Liver (tissue), 8 donors: ENCODE measurements at regions not wholly inside any gene's neighbourhood (a gene's known extent, or its start where the extent isn't known, plus 50 kb on each side); places are given as distances from the start of the nearest gene placed in this dataset.

Experiments
- DNase-seq: peaks from one replicate; pipeline ENCODE4 v3.0.0-alpha.2; 2017; ENCODE audit warnings: low spot score
- H3K27ac ChIP-seq, 2 donors: one replicate each; pipeline ENCODE4 v1.7.0; 2013; ENCODE audit warnings: inconsistent platforms in 2 of 2, low read length in 2 of 2, control low read depth in 1 of 2, low read depth in 1 of 2, mild to moderate bottlenecking in 1 of 2
- H3K27me3 ChIP-seq, 4 donors: one replicate each; pipeline versions ENCODE4 v1.6.1 to v1.7.0; 2013; ENCODE audit warnings: low read length in 3 of 4, inconsistent platforms in 1 of 4, mild to moderate bottlenecking in 1 of 4, moderate library complexity in 1 of 4; ENCODE audit not compliant: control insufficient read depth in 4 of 4, insufficient read depth in 4 of 4
- H3K36me3 ChIP-seq, 4 donors: one replicate each; pipeline versions ENCODE4 v1.6.1 to v1.7.0; 2013; ENCODE audit warnings: low read length in 3 of 4, mild to moderate bottlenecking in 3 of 4, low read depth in 1 of 4, moderate library complexity in 1 of 4; ENCODE audit not compliant: control insufficient read depth in 4 of 4, insufficient read depth in 3 of 4
- H3K4me1 ChIP-seq, 4 donors: one replicate each; pipeline versions ENCODE4 v1.6.1 to v1.7.0; 2013; ENCODE audit warnings: low read length in 3 of 4, mild to moderate bottlenecking in 3 of 4, moderate library complexity in 1 of 4; ENCODE audit not compliant: control insufficient read depth in 4 of 4, insufficient read depth in 4 of 4
- H3K4me3 ChIP-seq, 3 donors: one replicate each; pipeline versions ENCODE4 v1.6.1 to v1.7.0; 2013; ENCODE audit warnings: low read length in 3 of 3, control low read depth in 1 of 3, low read depth in 1 of 3, mild to moderate bottlenecking in 1 of 3
- H3K9ac ChIP-seq, 2 donors: one replicate each; pipeline ENCODE4 v1.7.0; 2013; ENCODE audit warnings: low read length in 2 of 2, mild to moderate bottlenecking in 2 of 2, moderate library complexity in 2 of 2, control low read depth in 1 of 2, low read depth in 1 of 2
- H3K9me3 ChIP-seq, 4 donors: one replicate each; pipeline versions ENCODE4 v1.6.1 to v1.7.0; 2013; ENCODE audit warnings: low read length in 3 of 4; ENCODE audit not compliant: control insufficient read depth in 4 of 4
- CTCF ChIP-seq: fragments of 150-350 bp; IDR thresholded peaks from 2 replicates; pipeline ENCODE4 v1.5.1; 2017; ENCODE audit warnings: improper control_type of control experiment, low read depth, low read length; ENCODE audit not compliant: missing input control
- FOXA1 ChIP-seq: IDR thresholded peaks from 2 replicates; pipeline ENCODE4 v1.6.1; 2016; ENCODE audit warnings: antibody characterized with exemption
- FOXA2 ChIP-seq: IDR thresholded peaks from 2 replicates; pipeline ENCODE4 v1.6.1; 2016; ENCODE audit warnings: antibody characterized with exemption
- GABPA ChIP-seq, 2 donors: IDR thresholded peaks in 1 of 2; conservative IDR thresholded peaks in 1 of 2; 2 replicates each; pipeline ENCODE4 v1.6.1; 2016; ENCODE audit warnings: antibody characterized with exemption in 2 of 2, mild to moderate bottlenecking in 1 of 2, moderate library complexity in 1 of 2
- HNF4A ChIP-seq, 2 donors: conservative IDR thresholded peaks; 2 replicates each; pipeline ENCODE4 v1.6.1; 2016; ENCODE audit warnings: antibody characterized with exemption in 2 of 2, mild to moderate bottlenecking in 2 of 2
- HNF4G ChIP-seq: IDR thresholded peaks from 2 replicates; pipeline ENCODE4 v1.6.1; 2016; ENCODE audit warnings: antibody characterized with exemption
- JUND ChIP-seq, 2 donors: IDR thresholded peaks; 2 replicates each; pipeline ENCODE4 v1.6.1; 2016; ENCODE audit warnings: antibody characterized with exemption in 2 of 2
- MAX ChIP-seq: IDR thresholded peaks from 2 replicates; pipeline ENCODE4 v1.6.1; 2016; ENCODE audit warnings: antibody characterized with exemption
- NR2F2 ChIP-seq: IDR thresholded peaks from 2 replicates; pipeline ENCODE4 v1.6.1; 2016; ENCODE audit warnings: antibody characterized with exemption
- RAD21 ChIP-seq, 2 donors: IDR thresholded peaks; 2 replicates each; pipeline ENCODE4 v1.6.1; 2016; ENCODE audit warnings: antibody characterized with exemption in 2 of 2, mild to moderate bottlenecking in 2 of 2
- REST ChIP-seq: IDR thresholded peaks from 2 replicates; pipeline ENCODE4 v1.6.1; 2016; ENCODE audit warnings: antibody characterized with exemption, mild to moderate bottlenecking
- RXRA ChIP-seq, 2 donors: IDR thresholded peaks; 2 replicates each; pipeline ENCODE4 v1.6.1; 2017 to 2018; ENCODE audit warnings: antibody characterized with exemption in 2 of 2, mild to moderate bottlenecking in 1 of 2
- SP1 ChIP-seq: IDR thresholded peaks from 2 replicates; pipeline ENCODE4 v1.6.1; 2018; ENCODE audit warnings: antibody characterized with exemption, mild to moderate bottlenecking
- TAF1 ChIP-seq: conservative IDR thresholded peaks from 2 replicates; pipeline ENCODE4 v1.6.1; 2016; ENCODE audit warnings: antibody characterized with exemption, mild to moderate bottlenecking
- YY1 ChIP-seq: IDR thresholded peaks from 2 replicates; pipeline ENCODE4 v1.6.1; 2016; ENCODE audit warnings: antibody characterized with exemption, mild to moderate bottlenecking
- ZBTB33 ChIP-seq: IDR thresholded peaks from 2 replicates; pipeline ENCODE4 v1.6.1; 2016; ENCODE audit warnings: antibody characterized with exemption
- WGBS: extraction: QIAGEN DNeasy Blood & Tissue Kit; methylation state at CpG from one replicate; pipeline ENCODE4 v1.1.7; 2013; 5-methylcytosine and 5-hydroxymethylcytosine counted together
- donor health status: healthy.
- donor health status: healthy.
- donor health status: healthy.
- donor health status: healthy.
- donor health status: healthy.

DNA sequence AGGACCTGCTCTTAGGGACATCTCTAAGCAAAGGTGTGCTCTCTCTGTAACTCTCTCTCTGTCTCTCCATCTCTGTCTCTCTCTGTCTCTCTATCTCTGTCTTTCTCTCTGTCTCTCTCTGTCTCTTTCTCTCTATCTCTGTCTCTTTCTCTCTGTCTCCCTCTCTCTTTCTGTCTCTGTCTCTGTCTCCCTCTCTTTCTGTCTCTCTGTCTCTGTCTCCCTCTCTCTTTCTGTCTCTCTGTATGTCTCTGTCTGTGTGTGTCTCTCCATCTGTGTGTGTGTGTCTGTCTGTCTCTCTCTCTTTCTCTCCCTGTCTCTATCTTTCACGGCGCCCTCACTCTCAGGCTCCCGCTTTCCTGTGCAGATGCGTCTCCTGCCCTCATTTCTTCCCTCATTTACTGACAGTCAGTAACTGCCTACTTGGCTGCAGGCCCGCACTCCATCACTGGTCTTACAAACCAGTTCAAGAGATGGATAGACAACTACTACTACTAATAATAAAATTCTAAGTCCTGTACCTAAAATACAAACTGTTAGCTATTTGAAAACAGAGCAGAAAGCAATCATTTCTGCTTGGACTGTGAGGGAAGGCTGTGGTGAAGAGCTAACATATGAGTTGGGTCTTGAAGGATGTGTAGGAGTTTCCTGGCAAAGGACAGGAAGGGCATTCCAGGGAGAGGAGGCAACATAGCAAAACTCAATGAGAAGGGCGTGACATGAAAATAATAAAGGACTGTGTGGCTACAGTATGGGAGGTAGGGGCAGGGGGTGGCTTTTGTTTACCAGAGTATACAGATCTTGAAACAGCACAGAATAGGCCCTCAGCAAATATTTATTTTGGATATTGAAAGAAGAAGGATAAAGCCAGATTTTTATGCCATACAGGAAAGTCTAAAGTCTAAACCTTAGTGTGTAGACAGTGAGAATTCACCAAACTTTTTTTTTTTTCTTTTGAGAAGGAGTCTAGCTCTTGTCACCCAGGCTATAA is 67.8 kb upstream of the TAB2 start:
- no peaks in the 10 kb centered on the region for H3K36me3 ChIP-seq
- no peaks in the 10 kb centered on the region for H3K27me3 ChIP-seq
- no peak overlapping the region for H3K4me3 ChIP-seq
- H3K9ac ChIP-seq, result no peak overlapping the region
- no peak for DNase-seq
- H3K27ac ChIP-seq, result no peak overlapping the region
- TF ChIP-seq TAF1 (no peak), YY1 (no peak), GABPA (IDR thresholded peaks at IDR 0.05 in 1 of 2, conservative IDR thresholded peaks at IDR 0.05 in 1 of 2) (no peak), NR2F2 (no peak), FOXA2 (no peak), JUND (IDR thresholded peaks at IDR 0.05) (no peak), ZBTB33 (no peak), HNF4G (no peak), REST (no peak)
- WGBS, result 91% methylated on average over 6 of the region's 6 CpGs
- no peaks in the 10 kb centered on the region for H3K9me3 ChIP-seq
- H3K4me1 ChIP-seq, result no peaks in the 10 kb centered on the region

- no peaks in the 10 kb centered on the region for H3K27me3 ChIP-seq
- H3K4me1 ChIP-seq, result no peaks in the 10 kb centered on the region
- no peaks in the 10 kb centered on the region for H3K9me3 ChIP-seq
- DNase-seq, result no peak
- no peaks in the 10 kb centered on the region for H3K36me3 ChIP-seq
- no peak overlapping the region for H3K27ac ChIP-seq
- H3K9ac ChIP-seq, result no peak overlapping the region
- H3K4me3 ChIP-seq, result no peak overlapping the region
- TF ChIP-seq HNF4G (no peak), REST (no peak), TAF1 (no peak), MAX (no peak), GABPA (IDR thresholded peaks at IDR 0.05 in 1 of 2, conservative IDR thresholded peaks at IDR 0.05 in 1 of 2) (no peak), RXRA (IDR thresholded peaks at IDR 0.05) (no peak), SP1 (no peak), CTCF (no peak), NR2F2 (no peak), FOXA1 (no peak), JUND (IDR thresholded peaks at IDR 0.05) (no peak), HNF4A (conservative IDR thresholded peaks at IDR 0.05) (no peak), RAD21 (IDR thresholded peaks at IDR 0.05) (no peak), ZBTB33 (no peak)
- WGBS, result 91% methylated on average over 8 of the region's 8 CpGs
Measured at GRCh38 chr6:149250951-149251350, 66.6 kb upstream of the TAB2 start.
